Activated CD8-positive, alpha-beta memory T cell treated with anti-CD3 and anti-CD28 coated beads, Interleukin-2, amount 10 ng/mL, durations not matched to agents 7 days and 5 days (primary cell): ENCODE measurements at regions not wholly inside any gene's neighbourhood (a gene's known extent, or its start where the extent isn't known, plus 50 kb on each side); places are given as distances from the start of the nearest gene placed in this dataset.

Source experiments
- ATAC-seq: fragments of 150-1000 bp; cut with Tn5 transposase; one replicate; pipeline ENCODE4 v1.10.0; 2021; ENCODE audit warnings: moderate library complexity
- CTCF ChIA-PET: fragments of 350-600 bp; sonication (Branson Sonifier 250); formaldehyde crosslinking; loops from one replicate; lab custom pipeline; 2021; ENCODE audit warnings: antibody characterized with exemption; lab: Charles Lee
- DNase-seq: peaks from one replicate; pipeline ENCODE4 v3.0.0-alpha.2; 2020
- H3K27ac Mint-ChIP-seq: one replicate; pipeline ENCODE4 v1.8.0; 2021; ENCODE audit warnings: mild to moderate bottlenecking, mixed read lengths
- H3K27me3 Mint-ChIP-seq: one replicate; pipeline ENCODE4 v1.8.0; 2021; ENCODE audit warnings: mixed read lengths
- H3K36me3 Mint-ChIP-seq: one replicate; pipeline ENCODE4 v1.8.0; 2021; ENCODE audit warnings: mild to moderate bottlenecking, mixed read lengths
- H3K4me1 Mint-ChIP-seq: one replicate; pipeline ENCODE4 v1.8.0; 2021; ENCODE audit warnings: mixed read lengths
- H3K4me3 Mint-ChIP-seq: one replicate; pipeline ENCODE4 v1.8.0; 2021; ENCODE audit warnings: mild to moderate bottlenecking, moderate library complexity, mixed read lengths
- H3K9me3 Mint-ChIP-seq: one replicate; pipeline ENCODE4 v1.8.0; 2022; ENCODE audit warnings: low read depth, mixed read lengths

DNA sequence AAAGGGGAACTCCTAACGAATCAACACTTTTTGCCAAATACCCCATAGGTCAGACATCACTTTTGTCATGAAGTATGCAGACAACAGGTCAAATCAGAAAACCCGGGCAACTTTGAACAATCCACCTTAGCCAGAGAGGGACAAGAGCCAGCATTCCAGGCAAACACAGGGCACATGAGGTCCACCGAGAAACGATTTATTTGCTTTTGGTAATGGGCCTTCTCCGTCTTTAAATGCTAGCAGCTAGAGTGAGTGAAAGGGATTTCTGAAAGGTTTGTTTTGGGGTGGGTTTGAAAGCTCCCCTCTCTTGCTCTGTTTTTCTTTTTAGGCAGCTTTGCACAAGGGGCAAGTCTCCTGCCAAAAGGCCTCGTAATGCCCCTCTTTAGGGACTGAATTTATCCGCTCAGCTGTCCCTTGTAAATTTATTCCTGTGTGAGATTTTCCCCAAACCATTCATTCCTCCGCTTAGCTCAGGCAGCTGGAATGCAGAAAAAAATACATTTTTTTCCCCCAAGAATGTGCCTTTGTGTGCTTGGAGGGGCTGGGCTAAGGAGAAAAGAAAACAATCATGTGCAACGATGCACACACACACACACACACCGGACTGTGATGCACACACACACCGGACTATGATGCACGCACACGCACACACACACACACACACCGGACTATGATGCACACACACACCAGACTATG is 196.9 kb downstream of the SNX19 start:
- Mint-ChIP-seq H3K4me3 (no peak overlapping the region), H3K27ac (no peak overlapping the region), H3K27me3 (no peaks in the 10 kb centered on the region), H3K36me3 (no peaks in the 10 kb centered on the region), H3K9me3 (no peaks in the 10 kb centered on the region), H3K4me1 (no peaks in the 10 kb centered on the region)
- DNase-seq = no peak
- ATAC-seq = no peak
- CTCF ChIA-PET = no interaction called here

DNA sequence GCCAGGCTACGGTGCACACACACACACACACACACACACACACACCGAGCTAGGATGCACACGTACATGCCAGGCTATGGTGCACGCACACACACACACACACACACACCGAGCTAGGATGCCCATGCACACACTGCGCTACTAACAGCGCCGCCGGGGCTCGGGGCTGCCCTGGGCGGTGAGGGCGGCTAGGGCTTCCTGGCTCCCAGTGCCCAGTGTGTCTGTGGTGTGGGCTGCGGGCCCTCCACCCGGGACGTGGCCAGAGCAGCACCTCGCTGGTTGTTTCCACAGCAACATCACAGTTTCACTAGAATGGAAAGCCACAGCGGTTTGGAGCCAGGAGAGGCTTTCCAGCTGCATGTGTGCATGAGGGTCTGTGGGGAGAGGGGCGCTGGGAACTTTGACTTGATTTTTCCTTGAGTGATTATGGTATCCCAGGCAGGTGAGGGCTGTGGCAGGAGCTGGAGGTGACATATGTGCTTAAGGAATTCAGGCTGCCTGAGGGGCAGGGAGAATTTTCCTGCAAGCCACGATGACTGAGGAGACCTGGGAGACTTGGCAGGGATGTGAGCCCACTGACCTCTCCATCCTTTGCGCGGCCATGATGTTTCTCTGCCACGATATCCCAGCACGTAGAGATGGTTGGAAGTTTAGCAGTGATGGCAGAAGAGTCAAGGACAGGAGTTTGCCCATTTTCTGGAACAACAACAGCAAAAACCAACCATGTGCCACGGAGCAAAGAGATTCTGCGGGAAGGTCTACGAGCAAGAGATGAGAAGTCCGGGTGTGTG is 195.9 kb downstream of the SNX19 start:
- Mint-ChIP-seq H3K27ac (no peak overlapping the region), H3K36me3 (no peaks in the 10 kb centered on the region), H3K4me1 (no peaks in the 10 kb centered on the region), H3K4me3 (no peak overlapping the region), H3K9me3 (no peaks in the 10 kb centered on the region), H3K27me3 (no peaks in the 10 kb centered on the region)
- ATAC-seq (no peak), DNase-seq (no peak)
- CTCF ChIA-PET = no interaction called here

GRCh38 chr11:130721023-130721681 is 195.1 kb downstream of the SNX19 start:
- no peaks in the 10 kb centered on the region for H3K4me1 Mint-ChIP-seq
- DNase-seq = no peak
- no peak overlapping the region for H3K27ac Mint-ChIP-seq
- CTCF ChIA-PET = no interaction called here
- no peak for ATAC-seq
- H3K36me3 Mint-ChIP-seq = no peaks in the 10 kb centered on the region
- no peaks in the 10 kb centered on the region for H3K9me3 Mint-ChIP-seq
- H3K27me3 Mint-ChIP-seq = no peaks in the 10 kb centered on the region
- H3K4me3 Mint-ChIP-seq = no peak overlapping the region

- CTCF ChIA-PET = no interaction called here
- H3K9me3 Mint-ChIP-seq = no peaks in the 10 kb centered on the region
- no peak overlapping the region for H3K4me3 Mint-ChIP-seq
- H3K27me3 Mint-ChIP-seq = no peaks in the 10 kb centered on the region
- H3K36me3 Mint-ChIP-seq = no peaks in the 10 kb centered on the region
- ATAC-seq (no peak), DNase-seq (no peak)
- no peaks in the 10 kb centered on the region for H3K4me1 Mint-ChIP-seq
- H3K27ac Mint-ChIP-seq = no peak overlapping the region
Observed at GRCh38 chr11:130721736-130722135, 194.5 kb downstream of the SNX19 start.

DNA sequence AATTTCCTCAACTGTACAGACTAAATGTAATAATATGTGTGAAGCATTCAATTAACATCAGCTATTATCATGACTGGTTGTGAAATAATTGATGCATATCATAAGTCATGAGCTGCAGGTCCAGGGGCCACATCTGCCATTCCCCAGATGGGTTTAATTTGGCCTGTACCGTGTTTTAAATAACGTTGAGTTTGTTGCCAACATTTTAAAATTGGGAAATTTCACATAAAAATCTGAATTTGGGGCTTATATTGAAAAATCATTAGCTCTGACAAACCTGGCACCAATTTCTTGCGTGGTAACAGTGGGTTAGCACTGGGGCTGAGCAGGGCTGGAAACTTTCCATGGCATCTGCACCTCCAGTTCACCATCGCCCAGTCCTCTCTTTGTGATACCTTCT is 193.9 kb downstream of the SNX19 start:
- no peak for ATAC-seq
- no peaks in the 10 kb centered on the region for H3K4me1 Mint-ChIP-seq
- no peak for DNase-seq
- no peak overlapping the region for H3K27ac Mint-ChIP-seq
- no peaks in the 10 kb centered on the region for H3K27me3 Mint-ChIP-seq
- no peaks in the 10 kb centered on the region for H3K36me3 Mint-ChIP-seq
- H3K4me3 Mint-ChIP-seq = no peak overlapping the region
- no peaks in the 10 kb centered on the region for H3K9me3 Mint-ChIP-seq
- CTCF ChIA-PET = no interaction called here

- no peak overlapping the region for H3K27ac Mint-ChIP-seq
- no peaks in the 10 kb centered on the region for H3K4me1 Mint-ChIP-seq
- H3K4me3 Mint-ChIP-seq = no peak overlapping the region
- DNase-seq (no peak), ATAC-seq (no peak)
- H3K27me3 Mint-ChIP-seq = no peaks in the 10 kb centered on the region
- CTCF ChIA-PET = no interaction called here
- peaks cover 4% of the 10 kb centered on the region for H3K9me3 Mint-ChIP-seq
- H3K36me3 Mint-ChIP-seq = no peaks in the 10 kb centered on the region
Observed at GRCh38 chr11:130725421-130726233, 190.7 kb downstream of the SNX19 start.

- no peak for ATAC-seq
- Mint-ChIP-seq H3K36me3 (no peaks in the 10 kb centered on the region), H3K4me3 (no peak overlapping the region), H3K27me3 (no peaks in the 10 kb centered on the region), H3K27ac (no peak overlapping the region), H3K9me3 (peaks cover 5% of the 10 kb centered on the region), H3K4me1 (no peaks in the 10 kb centered on the region)
- CTCF ChIA-PET = no interaction called here
- no peak for DNase-seq
Observed at GRCh38 chr11:130726234-130727037, 189.8 kb downstream of the SNX19 start.

GRCh38 chr11:130727157-130728119 is 188.8 kb downstream of the SNX19 start:
- DNase-seq = no peak
- Mint-ChIP-seq H3K4me3 (no peak overlapping the region), H3K9me3 (peaks cover 5% of the 10 kb centered on the region), H3K4me1 (no peaks in the 10 kb centered on the region), H3K36me3 (no peaks in the 10 kb centered on the region), H3K27me3 (no peaks in the 10 kb centered on the region), H3K27ac (no peak overlapping the region)
- CTCF ChIA-PET = no interaction called here
- no peak for ATAC-seq

- Mint-ChIP-seq H3K27me3 (peaks cover 3% of the 10 kb centered on the region), H3K4me1 (no peaks in the 10 kb centered on the region), H3K27ac (no peak overlapping the region), H3K36me3 (no peaks in the 10 kb centered on the region), H3K4me3 (no peak overlapping the region), H3K9me3 (peaks cover 5% of the 10 kb centered on the region)
- CTCF ChIA-PET = no interaction called here
- DNase-seq (no peak), ATAC-seq (no peak)
Observed at GRCh38 chr11:130728185-130729180, 187.8 kb downstream of the SNX19 start.

DNA sequence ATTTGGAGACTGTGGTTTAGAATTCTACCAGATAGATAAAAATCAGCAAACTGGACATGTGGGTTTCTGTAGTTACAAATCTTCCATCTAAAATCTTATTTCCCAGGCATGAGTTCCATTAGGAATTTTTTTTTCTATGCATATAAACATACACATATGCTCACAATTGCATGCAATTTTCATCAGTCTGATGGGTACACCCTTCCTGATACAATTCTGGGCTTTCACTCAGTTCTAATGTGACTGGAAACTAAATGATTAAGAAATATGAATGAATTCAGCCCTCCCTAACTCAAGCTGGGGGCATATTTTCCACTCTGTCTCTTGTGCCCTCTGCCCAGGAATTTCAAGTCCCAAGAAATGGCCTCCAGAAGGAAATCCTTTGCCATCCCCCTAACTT is 187.1 kb downstream of the SNX19 start:
- no peaks in the 10 kb centered on the region for H3K4me1 Mint-ChIP-seq
- H3K27ac Mint-ChIP-seq = no peak overlapping the region
- CTCF ChIA-PET = no interaction called here
- ATAC-seq (no peak), DNase-seq (no peak)
- no peak overlapping the region for H3K4me3 Mint-ChIP-seq
- H3K9me3 Mint-ChIP-seq = peaks cover 5% of the 10 kb centered on the region
- peaks cover 3% of the 10 kb centered on the region for H3K27me3 Mint-ChIP-seq
- H3K36me3 Mint-ChIP-seq = no peaks in the 10 kb centered on the region

DNA sequence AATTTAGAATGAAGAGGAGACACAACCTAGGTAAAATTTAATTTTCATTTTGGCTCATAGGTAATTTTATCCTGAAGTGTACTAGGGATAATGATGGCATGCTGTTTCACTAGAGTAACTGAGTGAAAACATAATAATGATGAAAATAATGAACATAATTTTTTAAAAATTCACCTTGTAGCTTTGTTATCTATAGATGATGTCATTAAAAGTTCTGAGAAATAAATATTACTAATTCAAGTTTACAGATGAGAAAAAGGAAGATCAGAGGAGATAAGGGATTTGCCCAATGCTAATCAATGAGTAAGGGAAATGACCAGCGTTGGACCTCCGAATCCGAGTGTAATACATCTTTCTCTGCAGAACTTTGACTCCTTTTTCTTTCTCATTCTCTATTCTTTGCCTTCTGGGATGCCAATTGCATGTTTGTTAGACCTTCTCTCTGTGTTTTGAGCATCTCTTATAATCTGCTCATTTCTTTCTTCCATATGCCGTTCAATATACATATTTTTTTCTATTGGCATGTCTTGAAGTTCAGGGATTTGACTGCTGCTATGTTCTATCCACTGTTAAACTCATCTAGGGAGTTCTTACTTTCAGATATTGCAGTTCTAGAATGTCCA is 186.5 kb downstream of the SNX19 start:
- CTCF ChIA-PET = no interaction called here
- Mint-ChIP-seq H3K36me3 (no peaks in the 10 kb centered on the region), H3K4me3 (no peak overlapping the region), H3K9me3 (peaks cover 5% of the 10 kb centered on the region), H3K27ac (no peak overlapping the region), H3K27me3 (peaks cover 3% of the 10 kb centered on the region), H3K4me1 (peaks cover under 1% of the 10 kb centered on the region)
- DNase-seq (no peak), ATAC-seq (no peak)
